NCI-H1105 (cell line): ENCODE measurements at regions not wholly inside any gene's neighbourhood (a gene's known extent, or its start where the extent isn't known, plus 50 kb on each side); places are given as distances from the start of the nearest gene placed in this dataset.
"Not testable (repeated sequence)": the region's sequence is repeated elsewhere in the genome, so short reads cannot be mapped to it uniquely, and the experiment has no call there.

Source experiments
- DNase-seq: peaks from one replicate; lab custom pipeline; 2025; lab: John Stamatoyannopoulos, UW

GRCh38 chr3:153370680-153371079 lies 208.7 kb downstream of the RAP2B start:
- DNase-seq, result no peak

- no peak for DNase-seq
These were observed 210.3 kb downstream of the RAP2B start for GRCh38 chr3:153372326-153372725.

GRCh38 chr3:153373606-153374005 lies 211.6 kb downstream of the RAP2B start:
- DNase-seq, result no peak

GRCh38 chr3:153378366-153378765 lies 216.3 kb downstream of the RAP2B start:
- DNase-seq, result not testable (repeated sequence)

GRCh38 chr3:153379516-153379915 lies 217.5 kb downstream of the RAP2B start:
- DNase-seq, result no peak

GRCh38 chr3:153385343-153385742 lies 223.3 kb downstream of the RAP2B start:
- no peak for DNase-seq

GRCh38 chr3:153392363-153392762 lies 230.3 kb downstream of the RAP2B start:
- DNase-seq, result no peak

GRCh38 chr3:153394017-153394416 lies 232.0 kb downstream of the RAP2B start:
- DNase-seq, result no peak

GRCh38 chr3:153396581-153396980 lies 234.6 kb downstream of the RAP2B start:
- DNase-seq, result no peak

GRCh38 chr3:153397794-153398193 lies 235.8 kb downstream of the RAP2B start:
- DNase-seq, result no peak

- DNase-seq, result no peak
These were observed 237.6 kb downstream of the RAP2B start for GRCh38 chr3:153399636-153400035.

- DNase-seq, result no peak
These were observed 238.6 kb downstream of the RAP2B start for GRCh38 chr3:153400641-153401040.

GRCh38 chr3:153404157-153404556 lies 242.1 kb downstream of the RAP2B start:
- DNase-seq, result no peak

GRCh38 chr3:153405320-153405719 lies 243.3 kb downstream of the RAP2B start:
- DNase-seq, result not testable (repeated sequence)

GRCh38 chr3:153410517-153410916 lies 248.5 kb downstream of the RAP2B start:
- no peak for DNase-seq

GRCh38 chr3:153414982-153415381 lies 253.0 kb downstream of the RAP2B start:
- DNase-seq, result no peak

- no peak for DNase-seq
These were observed 260.3 kb downstream of the RAP2B start for GRCh38 chr3:153422314-153422713.

GRCh38 chr3:153423820-153424219 lies 261.8 kb downstream of the RAP2B start:
- not testable (repeated sequence) for DNase-seq

GRCh38 chr3:153426344-153426743 lies 264.3 kb downstream of the RAP2B start:
- no peak for DNase-seq

GRCh38 chr3:153426803-153427202 lies 264.8 kb downstream of the RAP2B start:
- DNase-seq, result no peak

- DNase-seq, result no peak
These were observed 267.8 kb downstream of the RAP2B start for GRCh38 chr3:153429821-153430220.

GRCh38 chr3:153431076-153431475 lies 269.1 kb downstream of the RAP2B start:
- DNase-seq, result no peak

GRCh38 chr3:153437666-153438065 lies 275.6 kb downstream of the RAP2B start:
- DNase-seq, result no peak

- no peak for DNase-seq
These were observed 276.2 kb downstream of the RAP2B start for GRCh38 chr3:153438271-153438670.

GRCh38 chr3:153439780-153440179 lies 277.8 kb downstream of the RAP2B start:
- no peak for DNase-seq
